ENCODE measurements at regions not wholly inside any gene's neighbourhood (a gene's known extent, or its start where the extent isn't known, plus 50 kb on each side); places are given as distances from the start of the nearest gene placed in this dataset.

DNA sequence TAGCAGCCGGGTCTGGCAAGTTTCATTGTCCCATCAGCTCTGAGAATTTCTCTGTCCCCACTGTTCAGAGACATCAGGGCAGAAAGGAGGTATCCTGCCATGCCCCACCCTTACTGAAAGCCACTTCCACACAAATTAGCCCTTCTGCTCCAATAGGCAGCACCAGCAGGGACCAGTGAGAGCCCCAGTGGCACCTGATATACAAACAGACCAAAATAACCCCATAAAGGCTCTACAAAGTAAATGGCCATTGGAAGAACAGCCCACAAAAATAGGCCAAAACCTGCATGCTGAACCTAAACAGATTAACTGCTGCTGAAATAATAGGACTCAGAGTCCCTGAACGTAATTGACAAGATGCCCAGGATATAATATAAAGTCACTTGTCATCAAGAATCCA lies 199.9 kb downstream of the TMEM200A start:
- TF ChIP-seq POLR2AphosphoS5 (IDR thresholded peaks at IDR 0.05; ENCODE audit: borderline replicate concordance, low read depth, low read length): no peak
- TF ChIP-seq EZH2 (IDR thresholded peaks at IDR 0.05): no peak
